ENCODE measurements at regions not wholly inside any gene's neighbourhood (a gene's known extent, or its start where the extent isn't known, plus 50 kb on each side); places are given as distances from the start of the nearest gene placed in this dataset.

GRCh38 chr2:129907256-129907998, 72.0 kb upstream of the RAB6C start:
- TF ChIP-seq CTCF (IDR thresholded peaks at IDR 0.05) (no peak), POLR2A (IDR thresholded peaks at IDR 0.05) (no peak)

Data from lower leg skin (tissue), 3 donors.